Hepatocyte (in vitro differentiated cells): ENCODE measurements at regions not wholly inside any gene's neighbourhood (a gene's known extent, or its start where the extent isn't known, plus 50 kb on each side); places are given as distances from the start of the nearest gene placed in this dataset.

Source experiments
- CTCF ChIP-seq: fragments of 200-600 bp; sonication (generic); IDR thresholded peaks from 2 replicates; pipeline ENCODE4 v1.5.1; 2016; ENCODE audit warnings: antibody characterized with exemption, mild to moderate bottlenecking; ENCODE audit not compliant: poor library complexity
- EZH2 ChIP-seq: fragments of 200-600 bp; sonication (generic); IDR thresholded peaks from 2 replicates; pipeline ENCODE4 v1.6.1; 2016; ENCODE audit warnings: antibody characterized with exemption, mild to moderate bottlenecking, borderline replicate concordance
- EZH2phosphoT487 ChIP-seq: fragments of 200-600 bp; sonication (generic); IDR thresholded peaks from one replicate; pipeline ENCODE4 v1.6.1; 2018; ENCODE audit warnings: antibody characterized with exemption, mild to moderate bottlenecking, low read depth, moderate library complexity; ENCODE audit not compliant: unreplicated experiment, severe bottlenecking

GRCh38 chr7:85638394-85638793 is 451.5 kb upstream of the SEMA3D start:
- TF ChIP-seq EZH2 (no peak), EZH2phosphoT487 (no peak), CTCF (no peak)
